Skin of body (tissue), 1 donor: ENCODE measurements at regions not wholly inside any gene's neighbourhood (a gene's known extent, or its start where the extent isn't known, plus 50 kb on each side); places are given as distances from the start of the nearest gene placed in this dataset.

Source experiments
- DNase-seq: peaks from one replicate; lab custom pipeline; 2025; lab: John Stamatoyannopoulos, UW

DNA sequence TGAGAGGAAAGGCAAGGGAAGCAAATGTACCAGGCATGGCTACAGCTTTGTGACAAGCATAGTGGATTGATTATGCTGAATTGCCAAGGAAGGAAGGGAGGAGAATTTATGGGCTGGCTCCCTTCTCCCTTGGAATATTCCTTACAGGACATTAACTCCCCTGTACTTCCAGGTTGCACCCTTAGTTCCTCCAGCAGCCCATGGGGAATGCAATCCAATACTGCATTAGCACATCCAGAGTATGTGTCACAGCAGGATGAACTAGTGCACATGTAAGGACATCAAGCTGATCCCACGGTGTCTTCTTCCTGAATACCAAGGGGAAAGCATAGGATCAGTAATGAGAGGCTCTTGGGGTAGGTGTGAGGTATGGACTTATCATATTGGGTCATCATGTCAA lies 390.7 kb upstream of the POU3F2 start:
- no peak for DNase-seq

DNA sequence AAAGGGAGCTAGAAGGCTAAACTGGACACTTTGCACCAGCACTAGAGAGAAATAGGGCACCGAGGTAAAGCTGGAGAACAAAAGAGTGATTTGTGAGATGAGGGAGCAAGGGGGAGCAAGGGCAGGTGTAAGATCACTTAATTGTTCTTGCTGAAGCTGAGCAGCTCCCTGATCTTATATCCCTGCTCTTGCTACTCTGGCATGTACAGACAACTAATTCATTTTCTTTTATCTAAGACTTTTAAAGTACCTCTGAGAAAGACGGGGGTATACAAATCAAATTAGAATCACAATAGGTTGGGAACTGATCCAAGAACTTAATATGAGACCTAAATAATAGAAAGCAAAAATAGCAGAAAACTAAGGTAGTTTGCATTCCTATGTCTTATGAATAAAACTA lies 381.7 kb upstream of the POU3F2 start:
- no peak for DNase-seq

DNA sequence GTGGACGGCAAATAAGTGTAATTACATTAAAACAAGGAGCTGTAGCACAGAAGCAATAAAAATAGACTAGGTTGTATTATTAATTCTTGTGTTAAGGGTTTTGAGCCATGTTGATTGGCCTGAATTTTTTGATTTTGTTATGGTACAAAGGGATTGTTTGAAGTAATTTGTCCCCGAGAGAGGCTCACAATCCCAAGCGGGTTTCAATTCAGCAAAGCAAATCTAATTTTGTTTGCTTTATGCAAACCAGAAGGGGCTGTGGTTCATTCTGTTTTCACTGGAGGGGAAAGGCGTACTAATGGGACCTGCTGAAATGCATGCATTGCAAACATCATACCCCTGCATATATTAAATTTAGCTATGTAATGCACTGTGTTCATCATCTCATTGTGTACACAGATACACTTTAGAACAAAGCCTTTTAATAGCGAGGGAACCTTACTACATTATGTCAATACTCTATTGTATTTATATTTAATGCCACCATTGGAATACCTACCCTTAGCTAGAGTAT lies 379.5 kb upstream of the POU3F2 start:
- no peak for DNase-seq

- no peak for DNase-seq
Measured at GRCh38 chr6:98458708-98459107, 375.7 kb upstream of the POU3F2 start.

- no peak for DNase-seq
Measured at GRCh38 chr6:98463038-98464000, 371.1 kb upstream of the POU3F2 start.

DNA sequence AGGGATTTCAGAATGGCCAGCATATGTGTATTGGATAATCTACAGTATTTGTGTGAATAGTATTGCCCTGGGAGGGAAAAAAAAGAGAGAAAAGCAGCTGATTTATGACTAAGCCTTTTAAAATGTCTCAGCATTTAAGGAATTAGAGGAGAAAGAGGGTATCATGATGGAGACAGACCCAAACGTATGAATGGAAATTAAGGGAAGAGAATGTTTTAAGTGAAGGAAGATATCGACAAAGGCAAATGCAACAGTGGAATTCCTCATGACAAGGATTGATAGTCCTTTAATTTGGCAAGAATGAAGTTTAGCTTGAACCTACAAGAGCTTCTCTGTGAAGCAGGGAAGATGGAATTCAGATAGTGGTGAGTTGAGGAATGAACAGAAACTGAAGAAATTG lies 367.3 kb upstream of the POU3F2 start:
- DNase-seq: no peak

GRCh38 chr6:98467902-98468301 lies 366.5 kb upstream of the POU3F2 start:
- no peak for DNase-seq

GRCh38 chr6:98469141-98469540 lies 365.2 kb upstream of the POU3F2 start:
- no peak for DNase-seq

- no peak for DNase-seq
Measured at GRCh38 chr6:98470821-98471220, 363.6 kb upstream of the POU3F2 start.

GRCh38 chr6:98471444-98471843 lies 362.9 kb upstream of the POU3F2 start:
- no peak for DNase-seq

DNA sequence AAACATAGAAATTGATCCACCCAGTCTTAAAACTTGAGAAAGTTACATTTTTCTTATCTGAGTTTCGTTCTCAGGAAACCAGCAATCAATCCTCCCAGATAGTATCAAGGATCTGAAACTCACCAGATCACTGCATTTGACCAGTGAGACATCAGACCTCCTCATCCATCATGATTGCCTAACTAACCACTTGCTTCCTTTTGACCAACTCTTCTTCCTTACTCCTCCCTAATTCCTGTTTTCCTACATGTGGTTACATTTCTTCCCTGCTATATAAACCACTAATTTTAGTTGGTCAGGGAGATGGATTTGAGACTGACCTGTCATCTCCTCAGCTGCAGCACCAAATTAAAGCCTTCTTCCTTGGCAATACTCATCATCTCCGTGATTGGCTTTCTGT lies 357.1 kb upstream of the POU3F2 start:
- no peak for DNase-seq

DNA sequence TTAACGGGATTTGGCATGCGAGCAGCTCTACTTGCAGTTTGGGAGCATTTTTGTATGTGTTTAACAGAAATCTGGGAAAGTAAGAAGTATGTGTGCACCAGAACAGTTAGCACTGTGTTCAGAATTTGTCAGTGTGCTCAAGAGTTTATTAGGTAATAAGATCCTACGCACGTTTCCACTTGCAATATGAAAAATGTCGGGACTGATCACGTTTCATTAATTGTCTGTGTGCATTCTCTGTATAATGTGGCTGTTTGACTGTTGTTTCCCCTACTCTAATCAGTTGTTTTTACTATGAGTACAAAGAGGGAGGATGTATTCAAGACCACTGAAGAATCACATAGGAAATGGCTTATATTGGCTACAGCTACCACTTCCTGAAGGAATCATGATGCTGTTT lies 349.7 kb upstream of the POU3F2 start:
- no peak for DNase-seq

DNA sequence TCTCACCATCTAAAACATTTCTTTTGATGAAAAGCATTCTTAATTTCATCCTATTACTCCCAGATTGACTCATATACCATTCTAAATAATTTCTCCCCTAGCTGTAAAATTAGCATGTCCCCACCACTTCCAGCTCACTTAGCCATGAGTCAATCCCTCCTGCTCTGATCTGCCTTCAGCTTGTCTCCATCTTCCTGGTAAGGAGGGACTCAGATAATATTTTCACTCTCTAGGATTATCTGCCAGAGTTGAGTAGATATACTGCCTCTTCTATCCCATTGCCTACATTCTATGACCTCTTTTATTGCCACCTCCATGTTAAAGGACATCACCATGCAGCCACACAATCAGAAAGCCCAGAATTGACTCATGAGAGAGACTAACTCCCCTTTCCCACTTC lies 348.8 kb upstream of the POU3F2 start:
- DNase-seq: no peak

- no peak for DNase-seq
Measured at GRCh38 chr6:98486057-98486456, 348.3 kb upstream of the POU3F2 start.

DNA sequence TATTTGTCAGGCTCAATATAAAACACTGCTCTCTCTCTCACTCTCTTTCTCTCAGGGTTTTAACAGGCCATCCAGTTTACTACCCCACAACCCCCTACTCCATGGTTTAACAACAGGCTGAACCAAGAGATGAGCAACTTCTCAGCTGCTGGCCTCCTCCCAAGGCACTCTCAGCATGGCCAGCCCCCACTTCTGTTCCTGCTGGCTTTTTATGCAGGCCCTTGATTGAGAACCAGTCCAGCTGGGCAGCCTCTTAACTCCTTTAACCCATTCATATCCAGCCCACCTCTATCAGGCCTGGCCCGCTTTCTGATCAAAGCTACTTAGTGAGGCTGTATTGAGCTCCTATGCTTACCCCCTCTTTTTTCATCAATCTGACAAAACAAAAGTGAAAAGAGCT lies 346.8 kb upstream of the POU3F2 start:
- DNase-seq: no peak

- DNase-seq: no peak
Measured at GRCh38 chr6:98498144-98498775, 336.1 kb upstream of the POU3F2 start.

- no peak for DNase-seq
Measured at GRCh38 chr6:98498866-98499265, 335.5 kb upstream of the POU3F2 start.

- DNase-seq: no peak
Measured at GRCh38 chr6:98514073-98514720, 320.2 kb upstream of the POU3F2 start.

- no peak for DNase-seq
Measured at GRCh38 chr6:98514796-98515195, 319.6 kb upstream of the POU3F2 start.

GRCh38 chr6:98516206-98516605 lies 318.2 kb upstream of the POU3F2 start:
- DNase-seq: no peak

DNA sequence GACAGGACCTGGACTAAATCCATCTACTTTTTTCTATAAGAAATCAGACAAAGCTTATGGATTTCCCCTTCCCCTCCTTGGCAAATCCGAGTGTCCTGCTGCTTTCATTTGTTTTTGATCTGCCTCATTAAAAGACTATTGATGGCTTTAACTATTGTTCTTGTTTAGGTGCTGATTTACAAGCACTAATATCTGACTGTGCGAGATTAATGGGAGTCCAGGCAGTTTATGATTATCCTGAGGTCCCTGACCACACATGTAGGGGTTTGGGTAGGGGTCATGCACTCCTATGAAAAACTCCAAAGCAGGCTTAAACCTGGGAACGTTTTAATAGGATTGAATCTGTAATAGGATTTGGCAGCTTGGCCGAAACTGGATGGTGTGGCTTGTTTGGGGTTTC lies 317.5 kb upstream of the POU3F2 start:
- no peak for DNase-seq

DNA sequence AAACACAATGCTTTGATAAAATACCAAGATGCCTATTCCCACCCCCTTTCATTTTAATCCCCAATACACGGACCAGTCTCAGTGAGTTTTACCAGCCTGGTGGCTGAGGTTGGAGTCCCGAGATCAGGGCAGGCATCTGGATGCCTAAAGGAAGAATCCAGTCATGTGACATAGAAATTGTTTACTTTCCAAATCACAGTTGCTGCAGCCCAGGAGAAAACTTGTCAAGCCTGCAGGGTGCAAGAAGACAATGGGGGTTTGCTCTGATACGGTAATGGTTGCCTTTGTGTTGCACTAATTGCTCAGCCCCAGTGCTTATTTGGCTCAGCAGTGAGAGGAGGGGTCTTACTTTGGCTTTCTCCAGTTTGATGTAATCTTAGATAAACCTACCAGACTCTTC lies 308.5 kb upstream of the POU3F2 start:
- no peak for DNase-seq
